GM21737 (cell line): ENCODE measurements at regions not wholly inside any gene's neighbourhood (a gene's known extent, or its start where the extent isn't known, plus 50 kb on each side); places are given as distances from the start of the nearest gene placed in this dataset.

ENCODE experiments used
- ATAC-seq: cut with Tn5 transposase; IDR thresholded peaks from one replicate; pipeline ENCODE4 v1.9.1; 2021; ENCODE audit warnings: mild to moderate bottlenecking, moderate library complexity; ENCODE audit not compliant: unreplicated experiment

DNA sequence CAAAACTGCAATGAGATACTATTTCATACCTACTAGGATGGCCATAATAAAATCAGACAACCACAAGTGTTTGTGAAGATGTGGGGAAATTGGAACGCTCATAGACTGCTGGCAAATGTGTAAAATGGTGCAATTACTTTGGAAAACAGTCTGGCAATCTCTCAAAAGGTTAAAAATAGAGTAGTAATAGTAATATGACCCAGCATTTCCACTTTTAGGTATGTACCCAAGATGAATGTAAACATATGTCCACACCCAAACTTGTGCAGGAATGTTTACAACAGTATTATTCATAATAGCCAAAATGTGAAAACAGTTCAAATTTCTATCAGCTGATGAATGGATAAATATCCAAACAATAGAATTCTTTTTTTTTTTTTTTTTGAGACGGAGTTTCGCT, 731.6 kb upstream of the ANKRD30A start:
- no peak for ATAC-seq

DNA sequence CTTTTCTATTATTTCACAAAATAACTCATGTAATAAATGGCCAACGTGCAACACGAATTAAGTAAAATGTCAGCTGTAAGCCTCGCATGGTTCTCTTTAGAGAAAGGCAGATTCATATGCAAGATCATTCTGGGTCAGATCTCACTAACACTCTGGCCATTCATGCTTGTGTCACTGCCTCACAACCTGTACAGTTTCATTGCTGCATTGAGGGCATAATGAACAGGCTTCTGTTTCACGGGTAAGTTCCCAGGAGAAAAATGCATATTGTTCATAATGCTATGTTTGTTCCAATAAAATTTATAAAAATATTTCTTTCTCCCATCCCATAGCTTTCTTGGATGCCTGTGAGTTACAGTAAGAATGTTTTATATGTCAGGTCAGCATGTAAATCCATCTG, 734.0 kb upstream of the ANKRD30A start:
- ATAC-seq: no peak

DNA sequence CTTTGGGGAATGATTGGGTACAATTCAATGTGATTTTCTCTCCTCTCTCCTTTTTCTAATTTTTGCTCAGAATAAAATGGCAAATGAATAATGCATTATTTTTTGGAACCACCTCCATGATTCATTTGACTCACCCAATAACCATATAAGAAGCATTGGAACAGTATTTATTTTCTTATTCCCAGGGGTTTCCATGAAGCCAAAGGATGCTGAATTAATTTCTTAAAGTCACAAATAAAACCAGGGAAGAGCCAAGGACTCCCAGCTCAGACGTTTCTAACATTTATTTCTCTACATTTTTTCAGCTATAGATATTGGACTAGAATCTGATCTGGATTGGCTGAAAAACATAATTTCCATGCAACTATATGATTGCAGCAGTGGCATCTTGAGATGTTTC, 735.2 kb upstream of the ANKRD30A start:
- no peak for ATAC-seq

DNA sequence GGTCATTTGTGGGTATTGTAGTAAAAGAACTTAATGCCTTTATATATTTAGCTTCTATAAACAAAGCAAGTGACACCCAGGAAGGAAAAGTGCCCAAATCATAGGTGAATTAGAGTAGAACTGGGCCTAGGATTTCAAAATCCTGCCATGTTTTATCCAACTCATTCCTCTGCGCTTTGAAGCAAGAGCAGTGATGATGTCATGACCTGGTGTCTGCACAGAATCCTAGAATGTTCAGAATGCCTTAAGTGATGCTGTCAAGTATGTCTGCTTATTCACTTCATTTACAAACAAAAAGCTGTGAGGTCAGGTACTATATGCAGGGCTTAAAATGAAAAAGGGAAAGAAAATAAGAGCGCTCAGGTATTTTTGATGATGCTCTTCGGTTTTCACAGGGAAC, 737.2 kb upstream of the ANKRD30A start:
- ATAC-seq: no peak

DNA sequence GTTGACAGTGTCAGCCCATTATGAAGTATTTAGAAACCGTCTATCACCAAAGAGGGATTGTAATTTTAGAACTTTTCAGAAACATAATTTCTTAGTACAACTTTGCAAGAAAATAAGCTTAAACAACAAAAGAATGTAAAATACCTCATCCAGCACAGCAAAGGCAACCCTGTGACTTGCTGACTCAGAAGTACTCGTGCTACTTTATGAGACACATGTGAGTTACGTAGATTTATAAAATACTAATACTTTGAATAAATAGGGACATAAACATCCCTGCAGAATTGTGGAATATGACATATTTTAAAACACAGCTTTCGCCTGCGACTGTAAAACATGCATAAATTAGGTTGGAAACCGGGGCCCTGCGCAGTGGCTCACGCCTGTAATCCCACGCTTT, 739.7 kb upstream of the ANKRD30A start:
- ATAC-seq: no peak

DNA sequence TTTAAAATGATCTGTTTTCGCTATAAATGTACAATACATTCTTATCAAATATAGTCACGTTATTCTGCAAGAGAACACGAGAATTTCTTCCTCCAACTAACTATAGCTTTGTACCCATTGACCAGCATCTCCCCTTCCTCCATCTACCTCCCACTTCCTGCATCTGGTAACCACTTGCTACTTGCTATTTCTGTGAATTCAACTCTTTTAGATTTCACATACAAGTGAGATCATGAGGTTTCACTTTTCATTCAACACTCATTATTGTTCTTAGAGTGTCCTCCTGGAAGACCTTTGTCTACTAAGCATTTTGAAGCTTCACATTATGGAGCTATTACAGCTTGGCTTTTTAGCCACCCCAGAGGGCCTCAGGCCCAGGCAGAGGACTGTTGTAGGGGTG, 741.3 kb upstream of the FZD8 start:
- no peak for ATAC-seq

DNA sequence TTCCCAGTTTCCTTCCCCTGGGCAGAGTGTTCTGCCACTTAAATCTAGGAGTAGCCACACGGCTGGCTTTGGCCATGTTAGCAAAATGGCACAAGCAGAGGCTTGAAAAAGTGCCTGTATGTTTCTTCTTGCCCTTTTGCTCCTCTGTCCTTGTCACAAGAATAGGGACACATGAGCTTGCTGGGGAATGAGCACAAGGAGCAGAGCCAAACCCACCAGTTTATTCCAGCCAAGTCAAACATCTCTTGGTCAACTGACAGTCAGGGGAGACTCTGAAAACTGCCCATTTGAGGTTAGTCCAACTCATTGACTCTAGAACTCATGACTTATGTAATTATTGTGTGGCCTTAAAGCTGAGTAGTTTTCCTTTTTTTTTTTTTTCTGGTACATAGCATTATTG, 739.7 kb upstream of the FZD8 start:
- no peak for ATAC-seq

DNA sequence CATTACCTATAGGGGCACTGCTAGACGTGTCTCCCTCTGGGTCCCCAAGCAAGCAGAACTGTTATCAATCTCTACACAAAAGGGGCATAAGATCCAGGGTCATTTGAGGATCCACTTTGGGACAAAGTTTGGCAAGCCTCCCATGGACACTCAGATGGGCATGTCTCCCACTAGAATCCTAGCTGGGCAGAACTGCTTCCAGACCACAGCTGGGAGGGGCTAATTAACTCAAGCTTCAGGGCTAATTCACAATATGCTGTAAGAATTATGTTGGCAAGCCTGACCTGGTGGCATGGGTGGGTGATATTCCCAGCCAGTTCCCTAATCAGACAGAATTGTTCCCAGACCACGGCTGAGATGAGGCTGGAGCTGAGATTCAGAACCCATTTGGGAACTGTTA, 738.4 kb upstream of the FZD8 start:
- no peak for ATAC-seq

DNA sequence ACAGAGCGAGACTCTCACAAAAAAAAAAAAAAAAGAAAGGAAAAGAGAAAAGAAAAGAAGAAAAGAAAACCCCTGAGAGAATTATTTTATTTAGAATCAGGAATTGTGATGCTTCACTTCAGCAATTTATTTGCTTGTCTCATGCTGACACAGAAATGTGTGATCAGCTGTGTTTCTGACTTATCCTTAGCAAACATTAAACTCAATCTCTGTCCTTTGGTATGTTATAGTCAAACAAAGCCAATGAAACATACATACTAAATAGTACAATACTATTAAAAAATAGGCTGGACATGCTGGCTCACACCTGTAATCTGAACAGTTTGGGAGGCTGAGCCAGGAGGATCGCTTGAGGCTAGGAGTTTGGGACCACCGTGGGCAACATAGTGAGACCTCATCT, 733.0 kb upstream of the FZD8 start:
- no peak for ATAC-seq

DNA sequence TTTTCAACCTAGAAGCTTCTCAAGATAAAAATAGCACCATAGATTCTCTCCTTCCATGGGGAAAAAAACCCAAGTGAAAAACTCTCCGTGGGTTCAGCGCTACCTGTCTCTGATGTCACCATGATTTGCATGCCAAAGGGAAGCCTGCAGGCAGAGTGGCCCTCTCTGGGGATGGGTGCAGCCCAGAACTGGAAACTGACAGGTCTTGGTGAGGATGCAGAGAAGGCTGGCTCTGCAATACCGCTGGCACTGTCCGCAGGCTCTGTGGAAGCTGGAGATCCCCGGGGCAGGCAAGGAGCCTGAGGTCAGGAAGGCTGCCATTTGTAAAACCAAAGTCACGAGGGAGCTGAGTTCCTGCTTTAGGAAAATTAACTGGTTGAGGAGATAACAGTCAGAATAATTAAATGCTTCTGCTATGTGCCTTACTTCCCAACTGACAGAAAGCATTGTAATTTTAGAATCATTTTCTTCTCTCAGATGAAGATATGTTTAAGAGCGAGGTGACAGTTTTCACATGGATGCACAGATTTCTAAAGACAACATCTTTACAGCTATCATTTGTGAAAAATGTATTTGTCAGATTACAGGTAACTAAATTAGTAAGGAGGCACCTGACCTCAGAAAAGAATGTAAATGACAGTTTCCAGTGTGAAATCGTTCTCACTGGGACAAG, 731.5 kb upstream of the FZD8 start:
- ATAC-seq: no peak

DNA sequence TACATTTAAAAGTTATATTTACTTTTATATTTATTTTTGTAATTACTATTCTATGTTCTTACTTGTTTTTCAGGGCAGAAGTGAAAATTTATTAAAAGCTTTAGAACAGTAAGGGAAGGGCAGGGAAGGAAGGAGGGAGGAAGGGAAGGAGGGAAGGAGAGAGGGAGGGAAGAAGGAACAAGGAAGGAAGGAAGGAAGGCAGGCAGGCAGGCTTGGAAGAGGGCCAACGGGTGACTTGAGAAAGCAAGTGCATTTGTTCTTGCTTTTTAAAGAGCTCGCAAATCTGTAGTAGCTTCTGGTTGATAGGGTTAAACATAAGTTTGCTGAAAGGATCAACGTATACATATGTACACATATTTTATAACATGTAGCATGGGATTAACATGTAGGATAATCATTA, 725.3 kb upstream of the FZD8 start:
- ATAC-seq: no peak

DNA sequence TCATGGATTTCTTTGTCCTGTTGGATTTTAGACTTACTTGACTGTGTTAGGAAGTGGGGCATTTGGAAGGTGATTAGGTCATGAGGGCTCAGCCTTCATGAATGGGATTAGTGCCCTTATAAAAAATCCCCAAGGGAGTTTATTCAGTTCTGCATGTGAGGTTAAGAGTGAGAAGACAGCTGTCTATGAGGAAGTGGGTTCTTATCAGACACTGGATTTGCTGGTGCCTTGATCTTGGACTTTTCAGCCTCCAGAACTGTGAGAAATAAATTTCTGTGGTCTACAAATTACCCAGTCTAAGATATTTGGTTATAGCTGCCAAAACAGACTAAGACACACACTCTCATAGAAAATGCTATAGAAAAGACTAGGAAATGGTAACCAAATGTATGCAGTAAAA, 724.7 kb upstream of the FZD8 start:
- ATAC-seq: no peak

DNA sequence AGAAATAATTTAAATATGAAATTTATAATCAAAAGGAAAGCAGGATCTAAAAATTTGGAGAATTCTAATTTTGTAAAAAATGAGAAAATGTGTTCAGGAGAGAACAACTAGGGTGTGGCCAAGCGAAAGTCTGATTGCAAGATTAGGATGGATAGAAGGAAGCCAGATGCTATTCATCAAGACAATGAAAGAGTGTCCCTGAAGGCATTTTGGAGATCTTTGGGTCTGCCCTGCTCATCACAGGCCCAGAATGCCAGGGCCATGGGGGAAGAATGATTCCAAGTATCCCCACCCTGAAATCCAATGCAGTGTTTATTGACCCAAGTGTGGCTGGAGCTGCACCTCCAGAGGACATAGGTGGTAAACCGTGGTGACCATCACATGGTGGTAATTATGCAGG, 724.0 kb upstream of the FZD8 start:
- ATAC-seq: no peak

DNA sequence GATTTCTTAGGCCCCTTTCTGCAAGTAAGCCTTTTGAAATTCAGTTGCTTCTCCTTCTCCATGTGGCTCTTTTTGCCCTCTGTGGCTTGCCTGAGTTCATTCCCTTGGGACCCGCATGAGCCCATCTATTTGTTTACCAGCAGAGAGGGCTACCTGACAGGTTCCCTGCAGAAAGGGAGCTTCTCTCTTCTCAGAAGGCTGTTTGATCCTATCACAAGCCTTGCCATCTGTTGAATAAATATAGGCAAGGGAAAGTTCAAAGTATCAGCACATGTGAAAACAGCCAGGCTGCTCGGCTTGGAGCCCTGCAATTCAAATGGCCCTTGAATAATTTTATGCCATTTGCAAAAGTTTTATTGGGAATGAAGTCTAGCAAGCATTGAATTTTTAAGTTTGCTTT, 720.2 kb upstream of the FZD8 start:
- no peak for ATAC-seq

DNA sequence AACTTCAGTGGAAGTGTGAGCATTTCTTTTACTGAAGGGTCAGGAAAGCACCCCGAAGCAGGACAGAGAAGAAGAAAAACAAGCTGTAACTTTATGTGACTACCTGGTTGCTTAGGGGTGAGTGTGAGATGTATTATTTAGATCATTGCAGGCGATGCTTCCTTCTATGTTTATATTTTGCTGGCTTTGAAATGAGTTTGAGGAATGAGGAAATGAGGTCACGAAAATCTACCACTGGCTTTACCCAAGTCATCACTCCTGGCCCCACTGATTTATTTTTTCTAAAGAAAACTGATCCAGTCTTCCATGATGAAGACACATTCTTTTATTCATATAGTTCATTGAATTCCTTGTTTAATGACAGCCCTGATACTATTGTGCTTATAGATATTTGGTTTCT, 716.6 kb upstream of the FZD8 start:
- ATAC-seq: no peak

DNA sequence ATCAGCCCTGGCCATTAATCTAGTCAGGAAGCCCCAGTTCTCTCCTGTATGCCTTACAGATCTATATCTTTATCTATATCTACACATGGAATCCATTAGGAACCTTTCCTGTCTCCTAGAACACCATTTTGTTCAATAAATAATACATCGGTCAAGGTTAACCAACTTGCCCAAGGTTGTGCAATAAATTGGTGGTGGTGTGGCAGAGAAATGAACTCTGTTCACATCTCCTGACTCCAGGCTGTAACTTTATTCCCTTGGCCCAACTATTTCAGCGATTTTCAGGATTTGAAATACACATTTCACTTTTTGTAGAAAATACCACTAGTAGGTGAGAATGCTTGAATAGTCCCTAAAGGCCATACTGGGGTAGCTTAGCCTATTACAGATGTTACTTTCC, 712.5 kb upstream of the FZD8 start:
- no peak for ATAC-seq

DNA sequence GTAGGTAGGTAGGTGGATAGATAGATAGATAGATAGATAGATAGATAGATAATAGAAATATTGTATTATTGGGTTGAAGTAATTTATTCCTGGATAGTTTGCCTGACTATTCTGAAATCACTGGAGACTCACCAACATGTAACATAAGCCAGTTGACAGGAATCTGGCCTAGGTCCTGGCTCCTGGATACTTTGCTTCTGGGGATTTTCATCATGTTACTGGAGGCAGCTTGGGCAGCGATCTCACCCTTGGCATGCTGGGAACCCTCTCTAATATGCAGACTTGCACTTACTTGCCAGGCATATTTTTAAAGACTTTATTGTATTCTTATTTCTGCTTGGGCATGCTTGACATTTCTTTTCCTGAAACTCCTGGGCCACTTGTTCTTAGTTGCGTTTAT, 709.1 kb upstream of the FZD8 start:
- ATAC-seq: no peak

DNA sequence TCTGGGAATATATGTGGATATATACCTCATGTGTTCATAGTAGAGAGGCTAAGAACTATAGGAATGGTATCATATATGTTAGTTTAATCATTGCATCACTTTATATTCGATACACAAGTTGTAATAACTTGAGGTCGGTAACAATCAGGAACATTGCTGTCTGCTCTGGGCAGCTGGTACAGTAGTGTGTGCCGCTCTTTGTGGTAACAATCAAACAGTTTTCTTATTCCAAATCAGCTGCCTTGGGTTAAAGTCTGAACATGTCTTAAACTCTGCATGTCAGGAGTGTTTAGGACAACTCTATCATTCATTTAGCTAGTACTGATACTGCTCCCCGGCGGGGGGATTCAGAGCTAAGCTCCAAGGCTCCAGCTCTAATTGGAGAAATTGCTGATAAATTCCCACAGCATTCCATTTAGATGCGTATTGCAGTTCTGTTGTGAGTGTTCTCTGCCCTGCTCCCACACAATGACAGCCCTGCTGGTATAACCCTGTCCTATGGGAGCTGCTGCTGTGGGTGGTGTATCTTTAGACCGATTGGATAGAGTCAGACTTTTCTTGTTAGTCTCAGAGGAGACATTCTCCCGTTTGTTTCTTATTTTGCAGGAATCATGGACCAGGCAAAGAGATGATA, 707.5 kb upstream of the FZD8 start:
- no peak for ATAC-seq

DNA sequence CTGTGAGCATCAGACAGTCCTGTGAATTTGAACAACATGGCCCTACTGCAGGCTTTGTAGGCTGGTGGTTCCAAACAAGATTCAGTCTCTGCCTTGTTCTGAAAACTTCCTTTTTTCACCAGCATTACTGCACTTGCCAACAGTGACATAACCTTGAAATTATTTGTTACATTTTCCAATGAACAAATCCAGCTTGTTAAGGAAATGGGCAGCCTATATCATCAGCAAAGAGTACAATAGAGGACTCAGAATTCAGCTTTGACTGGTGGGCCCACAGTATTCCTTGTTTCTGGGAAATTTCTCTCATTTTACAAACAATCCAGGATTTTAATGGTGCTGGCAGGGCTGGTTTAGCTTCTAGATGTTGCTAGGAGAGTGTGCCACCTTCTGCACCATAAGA, 703.7 kb upstream of the FZD8 start:
- no peak for ATAC-seq

DNA sequence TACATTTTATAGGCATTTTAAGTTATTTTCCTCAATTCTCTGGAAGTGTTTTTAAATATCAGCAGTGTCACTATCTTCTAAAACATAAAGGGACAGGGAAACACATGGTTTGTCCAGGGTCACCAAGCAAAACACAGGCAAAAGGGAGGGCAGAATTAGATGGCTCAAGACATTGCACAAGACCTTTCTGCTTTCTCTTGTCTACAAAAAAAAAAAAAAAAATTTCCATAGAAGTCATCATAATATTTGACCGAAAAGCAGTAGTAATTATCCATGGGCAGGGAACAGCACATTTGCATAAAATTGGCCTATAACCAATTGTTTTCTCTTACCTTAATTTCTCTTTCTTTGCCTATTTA, 703.1 kb upstream of the FZD8 start:
- ATAC-seq: no peak

DNA sequence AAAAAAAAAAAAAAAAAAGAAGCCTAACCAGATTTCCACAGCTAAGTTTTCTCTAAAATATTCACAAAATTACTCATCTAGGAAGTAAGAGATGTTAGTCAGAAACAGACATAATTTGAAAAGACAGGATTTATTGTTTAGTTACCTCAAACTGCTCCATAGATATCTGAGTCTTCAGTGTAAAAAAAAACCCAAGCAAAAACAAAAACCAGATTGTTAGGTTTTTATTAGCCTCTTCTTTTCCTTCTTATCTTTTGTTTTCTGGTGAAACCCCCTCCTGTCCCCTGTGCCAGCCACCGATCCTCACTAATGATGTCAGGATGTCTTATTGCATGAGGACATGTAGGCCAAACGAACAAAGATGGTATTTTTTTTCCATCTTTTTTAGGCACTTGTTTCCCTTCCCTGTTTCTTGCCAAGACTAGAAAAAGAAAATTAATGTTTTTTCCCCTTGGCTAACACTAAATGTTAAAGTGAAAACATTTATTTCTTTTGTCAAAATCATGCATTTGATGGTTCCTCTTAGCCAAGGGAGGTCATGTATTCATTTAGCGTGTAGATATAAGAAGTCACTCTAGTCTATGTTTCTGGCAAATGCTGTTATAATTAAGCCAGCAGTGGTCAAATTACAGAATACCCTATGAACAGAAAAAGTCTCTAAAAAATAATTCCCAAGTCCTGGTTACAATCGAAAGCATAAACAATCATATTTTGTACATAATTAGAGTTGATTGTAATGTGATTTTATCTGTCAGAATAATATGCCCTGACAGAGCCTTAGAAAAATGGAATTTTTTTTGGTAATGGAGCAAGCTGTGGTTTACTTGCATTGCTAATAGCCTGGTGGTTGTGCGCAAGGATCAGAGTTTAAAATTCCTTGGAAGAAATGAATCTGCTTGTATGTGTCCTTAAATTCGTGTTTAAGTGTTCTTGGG, 702.4 kb upstream of the FZD8 start:
- no peak for ATAC-seq

DNA sequence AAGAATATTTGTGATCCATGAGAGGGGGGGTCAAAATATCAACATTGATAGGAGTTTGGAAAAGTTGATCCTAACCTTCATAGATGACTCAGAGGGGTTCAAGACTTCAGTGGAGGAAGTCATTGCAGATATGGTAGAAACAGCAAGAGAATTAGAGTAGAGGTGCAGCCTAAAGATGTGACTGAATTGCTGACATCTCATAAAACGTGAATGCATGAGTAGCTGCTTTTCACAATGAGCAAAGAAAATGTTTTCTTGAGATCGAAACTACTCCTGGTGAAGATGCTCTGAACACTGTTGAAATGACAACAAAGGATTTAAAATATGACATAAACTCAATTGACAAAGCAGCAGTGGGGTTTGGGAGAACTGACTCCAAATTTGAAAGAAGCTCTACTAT, 700.7 kb upstream of the FZD8 start:
- ATAC-seq: no peak
